GM18508 (cell line): ENCODE measurements at regions not wholly inside any gene's neighbourhood (a gene's known extent, or its start where the extent isn't known, plus 50 kb on each side); places are given as distances from the start of the nearest gene placed in this dataset.

Experiments used
- ATAC-seq: cut with Tn5 transposase; IDR thresholded peaks from one replicate; pipeline ENCODE4 v1.9.1; 2021; ENCODE audit warnings: moderate number of reproducible peaks; ENCODE audit not compliant: insufficient read depth, unreplicated experiment

DNA sequence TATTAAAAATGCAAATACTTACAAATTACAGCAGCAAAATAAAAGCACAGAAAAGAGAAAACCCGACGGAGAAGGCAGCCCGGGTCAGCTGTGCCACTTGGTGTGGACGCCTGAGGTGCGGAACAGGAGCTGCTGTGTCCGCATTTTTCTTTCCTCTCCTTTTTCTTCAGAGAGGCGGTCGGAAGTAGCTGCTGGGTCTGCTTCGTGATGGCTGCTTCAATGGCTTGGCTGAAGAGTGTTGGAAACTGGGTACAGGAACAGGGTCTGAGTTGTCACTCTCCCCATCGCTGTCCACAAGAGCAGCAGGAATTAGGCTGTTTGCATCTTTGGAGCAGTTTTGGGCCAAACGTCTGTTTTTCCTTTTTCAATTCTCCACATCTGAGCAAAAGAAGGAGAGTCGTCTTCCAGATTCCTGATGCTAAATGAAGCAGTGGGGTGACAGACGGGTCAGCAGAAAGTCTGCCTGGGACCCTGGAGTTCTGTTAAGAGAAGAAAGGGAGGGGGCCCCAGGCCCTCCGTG, 53.5 kb upstream of the ARL8B start:
- ATAC-seq: no peak

DNA sequence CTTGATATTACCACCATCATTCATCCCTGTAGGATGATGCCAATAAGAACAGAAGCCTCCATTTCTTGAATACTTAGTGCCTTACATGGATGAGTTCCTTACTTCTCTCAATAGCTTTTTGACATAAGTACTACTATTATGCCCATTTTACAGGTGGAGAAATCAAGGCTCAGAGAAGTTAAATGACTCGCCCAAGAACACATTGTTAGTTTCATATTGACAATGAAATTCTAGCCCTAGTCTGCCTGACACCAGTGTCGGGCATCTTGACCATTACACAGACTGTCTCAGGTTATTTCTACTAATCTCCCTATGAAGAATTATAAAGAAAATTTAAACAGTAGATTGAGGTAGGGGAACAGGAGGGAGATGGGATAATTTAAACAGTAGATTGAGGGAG, 52.5 kb upstream of the ARL8B start:
- no peak for ATAC-seq

DNA sequence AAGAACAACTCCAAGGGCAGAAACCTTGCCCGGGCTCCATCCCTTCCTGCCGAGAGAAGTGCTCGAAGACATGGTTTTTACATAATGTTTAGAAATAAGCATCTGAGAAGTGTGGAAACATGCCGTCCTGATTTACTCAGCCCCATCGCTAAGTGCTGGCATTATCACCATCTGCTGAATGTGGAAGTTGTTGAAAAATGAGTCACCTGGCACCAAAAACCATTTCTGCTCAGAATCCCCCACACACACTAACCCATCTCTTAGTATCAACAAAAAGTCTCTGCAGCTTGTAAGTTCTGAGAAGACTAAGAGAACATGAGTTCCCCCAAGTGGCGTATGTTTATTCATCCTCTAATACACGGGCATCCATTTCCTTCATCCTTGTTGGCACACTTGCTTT, 51.0 kb upstream of the ARL8B start:
- no peak for ATAC-seq

DNA sequence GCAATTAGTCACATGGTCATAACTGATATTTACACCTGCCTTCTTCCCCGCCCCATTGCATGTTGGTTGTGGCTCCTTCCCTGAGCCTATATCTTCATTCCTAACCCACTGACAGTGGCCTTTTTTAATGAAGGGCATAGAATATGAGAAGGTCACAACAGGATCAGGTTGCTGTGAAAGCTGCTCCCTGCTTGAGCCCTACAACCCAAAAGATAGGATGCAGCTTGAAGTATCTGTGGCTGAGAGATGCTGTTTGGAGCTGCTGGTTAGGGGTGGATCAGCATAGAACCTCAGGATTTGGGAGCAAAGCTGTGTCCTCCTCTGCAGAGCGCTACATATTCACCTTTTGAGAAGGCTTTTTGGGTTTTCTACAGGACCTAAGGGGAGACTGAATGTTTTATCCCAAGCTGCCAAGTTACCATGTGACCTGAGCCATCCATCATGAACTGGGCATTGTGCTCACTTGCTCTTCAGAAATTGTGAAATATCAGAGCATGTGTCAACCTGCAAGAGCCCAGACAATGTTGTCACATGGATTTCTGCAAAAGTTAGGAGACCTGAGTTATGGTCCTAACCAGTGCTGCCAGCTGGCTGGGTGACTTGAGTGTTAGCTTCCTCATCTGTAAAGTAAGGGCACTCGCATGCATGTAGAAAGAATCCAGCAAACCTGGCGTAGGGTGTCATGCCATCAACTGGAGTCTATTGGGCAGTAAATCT, 49.8 kb upstream of the ARL8B start:
- ATAC-seq: no peak
